Urinary bladder (tissue), 3 donors: ENCODE measurements at regions not wholly inside any gene's neighbourhood (a gene's known extent, or its start where the extent isn't known, plus 50 kb on each side); places are given as distances from the start of the nearest gene placed in this dataset.

Experiments
- DNase-seq: peaks from one replicate; pipeline ENCODE4 v3.0.0-alpha.2; 2015; ENCODE audit errors: extremely low spot score
- H3K27ac ChIP-seq: one replicate; pipeline ENCODE4 v1.5.1; 2013; ENCODE audit warnings: low read depth, mild to moderate bottlenecking, moderate library complexity
- H3K36me3 ChIP-seq: one replicate; pipeline ENCODE4 v1.6.1; 2013; ENCODE audit warnings: mild to moderate bottlenecking, moderate library complexity; ENCODE audit not compliant: insufficient read depth
- H3K4me1 ChIP-seq: one replicate; pipeline ENCODE4 v1.6.1; 2013; ENCODE audit warnings: mild to moderate bottlenecking, moderate library complexity; ENCODE audit not compliant: insufficient read depth
- H3K4me3 ChIP-seq: one replicate; pipeline ENCODE4 v1.5.1; 2013; ENCODE audit warnings: low read depth, low read length
- WGBS: extraction: QIAGEN DNeasy Blood & Tissue Kit; methylation state at CpG from one replicate; pipeline ENCODE4 v1.1.7; 2013; 5-methylcytosine and 5-hydroxymethylcytosine counted together
- donor health status: healthy with polysubstance abuse.
- donor health status: healthy.

DNA sequence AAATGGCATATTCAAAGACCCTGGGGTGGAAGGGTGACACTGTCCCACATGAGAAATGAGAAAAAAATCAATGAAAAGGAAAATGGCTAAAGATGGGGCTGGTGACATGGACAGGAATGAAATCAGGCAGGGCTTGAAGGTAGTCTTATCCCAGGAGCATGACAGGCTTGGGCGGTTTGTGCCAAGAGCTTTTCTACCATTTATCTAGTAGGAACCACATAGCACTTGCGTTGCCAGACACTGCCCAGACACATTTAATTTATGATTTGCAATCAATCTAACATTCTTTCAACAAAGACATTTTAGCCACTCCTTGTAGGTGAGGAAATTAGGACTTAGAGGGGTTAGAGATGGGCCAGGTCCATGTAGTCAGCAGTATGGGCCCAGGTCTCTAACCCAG lies 106.6 kb upstream of the NR2F2 start:
- WGBS, result 88% methylated on average over 2 of the region's 2 CpGs
- no peak for DNase-seq
- H3K4me3 ChIP-seq, result no peak overlapping the region
- H3K4me1 ChIP-seq, result no peaks in the 10 kb centered on the region
- H3K27ac ChIP-seq, result no peak overlapping the region
- no peaks in the 10 kb centered on the region for H3K36me3 ChIP-seq

DNA sequence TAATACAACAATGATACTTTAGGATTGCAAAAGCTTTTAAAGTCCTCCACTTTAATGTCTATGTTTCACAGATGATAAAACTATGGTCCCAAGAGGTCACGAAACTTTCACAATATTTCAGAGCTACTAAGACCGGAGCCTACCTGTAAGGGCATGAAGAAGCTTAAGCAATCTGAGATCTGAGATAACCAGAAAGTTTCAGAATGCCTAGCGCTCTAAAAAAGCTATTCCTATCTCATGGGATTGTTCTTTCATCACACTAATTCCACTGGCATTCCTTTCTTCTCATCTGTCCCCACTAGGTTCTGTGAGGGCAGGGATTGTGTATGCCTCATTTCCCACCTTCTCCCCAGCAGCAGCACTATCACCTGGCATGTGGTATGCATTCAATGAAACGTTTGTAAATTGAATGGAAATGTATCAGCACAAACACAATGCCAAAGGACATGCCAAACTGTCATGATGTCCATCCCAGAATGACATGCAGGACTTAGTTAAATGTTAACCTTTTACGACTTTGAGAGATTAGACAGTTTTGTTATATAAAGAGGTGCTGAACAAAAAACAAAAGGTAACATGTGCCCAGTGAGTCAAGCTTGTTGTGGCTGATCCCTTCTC lies 104.7 kb upstream of the NR2F2 start:
- Histone ChIP-seq H3K36me3 (no peaks in the 10 kb centered on the region), H3K27ac (no peak overlapping the region), H3K4me3 (no peak overlapping the region), H3K4me1 (no peaks in the 10 kb centered on the region)
- DNase-seq, result no peak
- WGBS, result 62% methylated on average over 5 of the region's 5 CpGs

DNA sequence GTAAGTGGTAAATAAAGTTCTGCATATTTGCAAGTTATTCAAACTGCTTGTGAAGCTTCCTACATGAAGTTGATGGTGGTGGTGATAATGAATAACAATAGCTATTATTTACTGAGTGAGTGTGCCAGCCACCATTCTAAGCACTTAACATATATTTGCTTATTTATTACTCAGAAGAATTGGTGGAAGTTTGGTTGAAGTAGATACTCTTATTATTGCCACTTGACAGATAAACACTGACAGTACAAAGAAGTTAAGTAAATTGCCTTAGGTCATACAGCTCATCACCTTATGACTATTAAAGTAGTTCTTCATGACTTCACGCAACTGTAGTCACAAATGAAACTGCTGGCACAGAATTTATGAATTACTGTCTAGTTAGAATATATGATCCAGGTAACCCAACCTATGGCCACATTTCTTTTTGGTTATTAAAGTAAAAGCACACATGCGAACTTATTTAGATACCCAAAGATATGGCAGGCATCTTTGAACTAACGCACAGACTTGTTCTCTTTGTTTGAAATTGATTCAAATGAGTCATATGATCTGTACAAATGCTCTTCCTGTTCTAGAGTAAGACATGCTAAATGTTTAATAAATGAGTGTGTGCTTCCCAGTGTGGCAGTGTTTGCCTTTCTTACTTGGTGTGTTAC lies 99.8 kb upstream of the NR2F2 start:
- no peak overlapping the region for H3K4me3 ChIP-seq
- H3K27ac ChIP-seq, result no peak overlapping the region
- H3K36me3 ChIP-seq, result no peaks in the 10 kb centered on the region
- no peak for DNase-seq
- H3K4me1 ChIP-seq, result no peaks in the 10 kb centered on the region
- 88% methylated on average over 3 of the region's 3 CpGs for WGBS

DNA sequence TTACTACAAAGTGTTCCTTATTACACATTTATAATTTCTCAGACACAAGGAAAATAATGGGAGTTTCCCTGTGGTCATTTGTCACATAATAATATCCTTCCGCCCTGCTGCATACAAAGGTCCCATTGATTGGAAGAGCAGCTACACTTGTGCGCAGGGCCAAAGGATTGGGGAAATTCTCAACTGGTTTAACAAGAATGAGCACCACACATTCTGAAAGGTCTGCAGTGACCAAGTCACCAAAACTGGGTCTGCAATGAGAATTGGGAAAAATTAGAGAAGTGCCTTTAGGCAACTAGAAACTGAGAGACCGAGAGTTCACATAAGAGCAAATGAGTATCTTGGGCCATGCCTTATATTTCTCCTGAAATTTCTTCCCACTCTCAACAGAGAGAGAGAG lies 98.2 kb upstream of the NR2F2 start:
- 95% methylated on average over 3 of the region's 3 CpGs for WGBS
- no peak for DNase-seq
- Histone ChIP-seq H3K4me3 (no peak overlapping the region), H3K4me1 (no peaks in the 10 kb centered on the region), H3K27ac (no peak overlapping the region), H3K36me3 (no peaks in the 10 kb centered on the region)

DNA sequence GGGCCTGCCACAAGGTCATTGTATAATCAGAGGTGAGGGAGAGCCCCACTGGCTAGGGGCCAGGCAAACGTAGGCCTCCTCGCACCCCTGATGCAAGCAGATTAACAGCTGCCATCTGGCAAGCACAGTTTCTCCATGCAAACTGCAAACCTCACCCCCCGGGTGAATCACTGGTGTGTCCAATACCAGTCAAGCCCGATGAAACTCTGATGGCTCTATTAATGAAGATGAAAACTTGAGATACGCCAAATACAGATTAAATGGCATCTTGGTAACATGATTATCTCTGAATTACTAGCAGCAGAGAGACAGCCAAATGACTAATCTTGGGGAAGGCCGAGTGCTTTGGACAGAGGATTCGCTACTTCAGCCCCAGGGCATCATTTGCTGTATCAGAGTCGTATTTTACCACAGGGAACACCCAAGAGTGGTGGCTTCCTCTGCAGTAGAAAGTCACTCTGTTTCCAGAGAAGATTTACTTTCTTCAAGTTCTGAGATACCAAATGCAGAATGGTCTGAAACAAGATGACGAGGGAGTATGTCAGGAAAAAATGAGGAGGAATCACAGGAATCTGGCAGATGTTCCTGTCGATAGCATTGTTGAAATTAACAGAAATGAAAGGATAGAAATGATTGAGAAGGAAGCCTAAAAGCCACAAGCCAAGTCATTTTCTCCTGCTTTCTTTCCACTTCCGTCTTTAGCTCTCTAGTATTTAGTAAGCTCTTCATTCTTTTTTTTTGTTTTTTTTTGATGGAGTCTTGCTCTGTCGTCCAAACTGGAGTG lies 96.2 kb upstream of the NR2F2 start:
- no peak overlapping the region for H3K4me3 ChIP-seq
- no peaks in the 10 kb centered on the region for H3K4me1 ChIP-seq
- no peak for DNase-seq
- H3K27ac ChIP-seq, result no peak overlapping the region
- H3K36me3 ChIP-seq, result no peaks in the 10 kb centered on the region
- 73% methylated on average over 12 of the region's 12 CpGs for WGBS

DNA sequence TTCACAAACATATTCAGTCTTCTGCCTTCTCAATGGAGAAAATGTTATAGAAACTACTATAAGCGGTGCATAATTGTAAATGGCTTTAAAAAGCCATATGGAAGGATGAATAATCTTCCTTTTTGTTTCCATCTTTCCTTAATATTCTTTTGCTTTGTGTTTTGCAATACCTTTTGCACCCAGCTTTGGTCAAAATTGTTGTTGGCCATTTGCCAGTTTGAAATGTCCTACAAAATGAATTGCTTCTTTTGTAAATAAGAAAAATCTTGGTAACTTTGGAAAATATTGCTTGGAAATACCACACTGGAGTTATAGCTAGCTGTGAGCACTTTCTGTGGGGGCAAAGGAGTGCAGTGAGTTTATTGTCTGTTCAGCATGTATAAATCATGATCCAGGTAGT lies 93.5 kb upstream of the NR2F2 start:
- Histone ChIP-seq H3K4me3 (no peak overlapping the region), H3K27ac (no peak overlapping the region), H3K4me1 (no peaks in the 10 kb centered on the region), H3K36me3 (no peaks in the 10 kb centered on the region)
- DNase-seq, result no peak
- 94% methylated on average over 1 of the region's 1 CpG for WGBS

DNA sequence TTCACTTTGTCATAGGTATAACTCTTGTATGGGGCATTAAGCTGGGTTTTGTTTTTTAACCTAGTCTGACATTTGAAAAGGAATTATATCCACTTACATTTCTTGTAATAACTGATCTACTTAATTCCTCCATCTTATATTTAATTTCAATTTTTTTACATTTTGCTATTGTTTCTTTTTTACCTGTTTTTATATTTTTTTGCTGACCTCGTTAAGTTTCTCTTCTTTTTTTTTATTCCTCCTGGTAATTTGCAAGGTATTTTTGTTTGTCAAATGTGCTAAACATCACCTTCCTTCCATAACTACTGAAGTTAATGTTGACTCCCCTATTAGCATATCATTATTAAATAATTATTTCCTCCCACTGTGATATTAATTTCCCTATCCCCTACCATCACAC lies 87.7 kb upstream of the NR2F2 start:
- 96% methylated on average over 1 of the region's 1 CpG for WGBS
- no peak overlapping the region for H3K4me3 ChIP-seq
- DNase-seq, result no peak
- H3K36me3 ChIP-seq, result no peaks in the 10 kb centered on the region
- no peaks in the 10 kb centered on the region for H3K4me1 ChIP-seq
- H3K27ac ChIP-seq, result no peak overlapping the region

DNA sequence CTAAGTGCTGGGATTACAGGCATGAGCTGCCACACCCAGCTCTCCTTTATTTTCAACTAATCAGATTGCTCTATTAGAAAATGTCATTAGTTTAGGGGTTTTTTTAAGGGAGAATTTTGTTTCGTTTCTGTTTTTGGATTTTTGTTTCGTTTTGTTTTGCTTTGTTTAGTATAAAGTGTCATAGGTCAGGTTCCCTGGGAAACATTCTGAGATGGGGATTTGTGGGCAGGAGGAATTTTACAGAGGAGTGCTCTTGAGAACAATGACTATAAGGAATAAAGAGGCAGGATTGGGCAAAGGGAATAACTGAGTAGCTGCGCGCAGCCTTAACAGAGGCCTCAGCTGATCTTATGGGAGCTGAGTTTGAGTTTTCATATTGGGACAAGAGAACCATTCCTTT lies 86.8 kb upstream of the NR2F2 start:
- no peaks in the 10 kb centered on the region for H3K36me3 ChIP-seq
- WGBS, result 70% methylated on average over 4 of the region's 4 CpGs
- no peak for DNase-seq
- H3K27ac ChIP-seq, result no peak overlapping the region
- H3K4me3 ChIP-seq, result no peak overlapping the region
- H3K4me1 ChIP-seq, result no peaks in the 10 kb centered on the region

DNA sequence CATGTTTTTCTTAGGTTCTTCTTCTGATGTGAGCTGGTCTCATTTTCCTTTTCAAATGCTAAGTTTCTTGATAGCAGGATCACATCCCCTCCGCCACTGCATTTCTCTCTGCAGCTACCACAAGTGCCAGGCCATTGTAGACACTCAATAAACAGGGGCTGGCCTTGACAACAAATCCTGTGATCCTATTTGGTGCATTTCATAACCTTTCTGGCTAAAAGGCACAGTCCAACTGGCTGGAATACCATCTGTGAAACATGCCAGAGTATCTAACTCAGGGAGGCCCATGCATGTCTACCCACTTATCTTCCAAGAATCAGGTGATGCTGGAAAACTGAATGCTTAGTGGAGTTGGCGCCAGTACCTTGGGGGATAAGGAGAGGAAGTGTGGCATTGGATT lies 85.2 kb upstream of the NR2F2 start:
- 99% methylated on average over 2 of the region's 2 CpGs for WGBS
- no peaks in the 10 kb centered on the region for H3K4me1 ChIP-seq
- H3K4me3 ChIP-seq, result no peak overlapping the region
- no peak for DNase-seq
- no peaks in the 10 kb centered on the region for H3K36me3 ChIP-seq
- no peak overlapping the region for H3K27ac ChIP-seq

DNA sequence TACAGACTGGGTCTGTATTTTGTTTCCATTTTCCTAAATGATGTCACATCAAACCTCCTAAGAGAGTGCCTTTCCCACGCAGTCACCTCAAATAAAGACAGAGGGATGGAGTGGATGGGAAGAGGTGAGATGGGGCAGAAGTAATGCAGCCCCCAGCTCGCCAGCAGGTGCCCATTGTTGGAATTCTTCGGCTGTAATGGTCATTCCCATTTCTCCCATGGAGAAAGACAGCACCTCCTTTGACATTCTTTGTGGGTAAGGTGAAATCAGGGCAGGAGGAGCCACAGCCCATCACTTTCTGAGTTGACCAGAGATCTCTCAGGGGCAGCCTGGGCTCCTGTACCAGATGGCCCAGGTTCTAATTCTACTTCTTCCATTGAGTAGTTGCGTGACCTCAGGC lies 84.4 kb upstream of the NR2F2 start:
- H3K4me3 ChIP-seq, result no peak overlapping the region
- no peak overlapping the region for H3K27ac ChIP-seq
- 96% methylated on average over 4 of the region's 4 CpGs for WGBS
- H3K4me1 ChIP-seq, result no peaks in the 10 kb centered on the region
- DNase-seq, result no peak
- no peaks in the 10 kb centered on the region for H3K36me3 ChIP-seq

DNA sequence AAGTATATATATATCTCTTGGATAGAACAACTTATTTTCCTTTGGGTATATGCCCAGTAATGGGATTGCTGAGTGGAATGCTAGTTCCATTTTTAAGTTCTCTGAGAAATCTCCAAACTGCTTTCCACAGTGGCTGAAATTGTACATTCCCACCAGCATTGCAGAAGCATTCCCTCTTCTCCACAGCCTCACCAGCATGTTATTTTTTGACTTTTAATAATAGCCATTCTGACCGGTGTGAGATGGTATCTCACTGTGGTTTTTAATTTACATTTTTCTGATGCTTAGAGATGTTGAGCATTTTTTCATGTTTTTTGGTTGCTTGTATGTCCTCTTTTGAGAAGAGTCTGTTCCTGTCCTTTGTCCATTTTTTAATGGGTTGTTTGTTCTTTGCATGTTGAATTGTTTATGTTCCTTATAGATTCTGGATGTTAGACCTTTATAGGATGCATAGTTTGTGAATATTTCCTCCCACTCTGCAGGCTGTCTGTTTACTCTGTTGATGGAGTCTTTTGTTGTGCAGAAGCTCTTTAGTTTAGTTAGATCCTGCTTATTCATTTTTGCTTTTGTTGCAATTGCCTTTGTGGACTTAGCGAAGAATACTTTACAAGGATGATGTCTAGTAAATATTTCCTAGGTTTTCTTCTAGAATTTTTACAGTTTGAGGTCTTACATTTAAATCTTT lies 82.7 kb upstream of the NR2F2 start:
- Histone ChIP-seq H3K4me1 (no peaks in the 10 kb centered on the region), H3K4me3 (no peak overlapping the region), H3K36me3 (no peaks in the 10 kb centered on the region), H3K27ac (no peak overlapping the region)
- 91% methylated on average over 2 of the region's 2 CpGs for WGBS
- no peak for DNase-seq

DNA sequence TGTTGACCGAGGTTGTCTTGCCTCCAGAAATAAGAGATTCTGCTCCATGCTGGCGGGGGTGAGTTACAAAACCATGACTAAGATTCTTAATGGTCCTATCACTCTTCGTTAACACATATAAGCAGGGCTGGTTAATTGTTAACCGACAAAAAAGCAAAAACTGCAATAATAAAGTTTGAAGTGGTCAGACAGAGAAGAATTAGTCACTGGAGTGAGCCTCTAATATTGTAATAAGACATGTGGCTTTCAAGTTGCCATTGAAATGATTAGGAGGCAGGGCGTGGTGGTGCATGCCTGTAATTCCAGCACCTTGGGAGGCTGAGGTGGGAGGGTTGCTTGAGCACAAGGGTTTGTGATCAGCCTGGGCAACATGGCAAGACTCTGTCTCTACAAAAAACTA lies 78.4 kb upstream of the NR2F2 start:
- peaks cover 3% of the 10 kb centered on the region for H3K36me3 ChIP-seq
- H3K27ac ChIP-seq, result no peak overlapping the region
- H3K4me3 ChIP-seq, result no peak overlapping the region
- H3K4me1 ChIP-seq, result no peaks in the 10 kb centered on the region
- WGBS, result 96% methylated on average over 5 of the region's 5 CpGs
- DNase-seq, result no peak

DNA sequence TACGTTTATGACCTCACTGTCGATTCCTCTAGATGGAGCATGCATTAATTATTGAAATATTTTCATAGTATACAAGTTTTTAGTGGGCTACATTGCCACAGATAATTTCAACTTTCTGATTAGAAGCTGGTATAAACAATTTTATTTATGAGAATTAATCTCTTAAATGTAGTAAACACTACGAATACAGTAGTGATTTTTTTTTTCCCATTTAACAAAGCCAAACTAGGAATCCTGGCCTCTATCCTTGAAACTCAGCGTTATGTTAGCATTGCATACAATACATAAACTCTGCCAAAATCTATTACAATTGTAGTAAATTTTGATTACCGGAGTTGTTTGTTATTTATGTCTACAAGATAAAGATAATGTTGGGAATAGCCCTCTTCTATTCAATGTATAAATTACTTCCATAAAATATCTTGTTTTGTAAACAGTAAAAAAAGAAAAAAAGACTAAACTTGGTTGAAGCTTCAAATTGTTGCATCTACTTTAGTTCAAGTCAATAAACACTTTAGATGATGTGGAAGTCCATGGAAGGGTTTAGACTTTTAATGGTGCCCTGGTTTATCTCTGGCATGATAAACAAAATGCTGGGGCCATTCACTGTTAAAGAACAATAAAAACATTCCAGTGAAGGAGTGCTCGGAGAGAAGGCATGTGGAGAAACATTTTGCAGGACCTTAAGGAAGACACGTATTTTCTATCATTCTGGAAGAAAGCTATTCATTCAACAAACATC lies 77.3 kb upstream of the NR2F2 start:
- 68% methylated on average over 7 of the region's 7 CpGs for WGBS
- Histone ChIP-seq H3K27ac (no peak overlapping the region), H3K36me3 (peaks cover 3% of the 10 kb centered on the region), H3K4me1 (no peaks in the 10 kb centered on the region), H3K4me3 (no peak overlapping the region)
- no peak for DNase-seq
